ENCODE measurements at regions not wholly inside any gene's neighbourhood (a gene's known extent, or its start where the extent isn't known, plus 50 kb on each side); places are given as distances from the start of the nearest gene placed in this dataset.

DNA sequence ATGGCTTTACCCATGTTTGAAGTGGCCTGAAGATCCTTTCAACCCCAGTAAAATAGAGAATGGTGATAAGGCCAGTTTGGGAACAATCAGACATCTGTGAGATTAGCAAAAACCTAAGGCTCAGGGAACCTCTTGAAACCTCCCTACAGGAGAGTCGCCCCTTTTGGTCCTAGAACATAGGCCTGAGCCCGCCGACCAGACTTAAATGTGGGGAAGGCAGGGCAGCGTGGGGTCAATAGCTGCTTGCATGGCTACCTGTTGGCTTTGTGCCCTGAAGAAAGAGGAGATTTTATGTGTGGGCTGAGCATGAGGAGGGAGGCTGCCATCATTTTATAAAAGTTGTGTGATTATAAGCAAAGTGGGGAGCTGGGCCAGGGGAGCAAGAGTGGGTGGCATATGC, 97.6 kb upstream of the TBX20 start:
- H3K27me3 ChIP-seq (replicated peaks; ENCODE audit: insufficient read depth, low read depth, low read length, poor library complexity): no peaks in the 10 kb centered on the region
- intact Hi-C loops (cut with micrococcal nuclease; ENCODE audit: unreplicated experiment): no loop called here
- no peaks in the 10 kb centered on the region for H3K36me3 ChIP-seq (ENCODE audit: insufficient read depth, low read length, poor library complexity, severe bottlenecking)
- H3K4me1 ChIP-seq (ENCODE audit: insufficient read depth, low read length, poor library complexity, severe bottlenecking): no peaks in the 10 kb centered on the region
- ChIA-PET CTCF (no interaction called here), POLR2A (ENCODE audit: low non-redundant PET) (no interaction called here)
- no peak overlapping the region for H3K4me3 ChIP-seq (ENCODE audit: low read depth, low read length, poor library complexity, severe bottlenecking)
- DNase-seq (ENCODE audit: low spot score): no peak
- BruUV-seq (replicated peaks): no TSS peak
- no peak for TF ChIP-seq EZH2 (IDR thresholded peaks at IDR 0.05; ENCODE audit: borderline replicate concordance, low read depth, low read length, poor library complexity, severe bottlenecking)
- TF ChIP-seq, protein P1, sequence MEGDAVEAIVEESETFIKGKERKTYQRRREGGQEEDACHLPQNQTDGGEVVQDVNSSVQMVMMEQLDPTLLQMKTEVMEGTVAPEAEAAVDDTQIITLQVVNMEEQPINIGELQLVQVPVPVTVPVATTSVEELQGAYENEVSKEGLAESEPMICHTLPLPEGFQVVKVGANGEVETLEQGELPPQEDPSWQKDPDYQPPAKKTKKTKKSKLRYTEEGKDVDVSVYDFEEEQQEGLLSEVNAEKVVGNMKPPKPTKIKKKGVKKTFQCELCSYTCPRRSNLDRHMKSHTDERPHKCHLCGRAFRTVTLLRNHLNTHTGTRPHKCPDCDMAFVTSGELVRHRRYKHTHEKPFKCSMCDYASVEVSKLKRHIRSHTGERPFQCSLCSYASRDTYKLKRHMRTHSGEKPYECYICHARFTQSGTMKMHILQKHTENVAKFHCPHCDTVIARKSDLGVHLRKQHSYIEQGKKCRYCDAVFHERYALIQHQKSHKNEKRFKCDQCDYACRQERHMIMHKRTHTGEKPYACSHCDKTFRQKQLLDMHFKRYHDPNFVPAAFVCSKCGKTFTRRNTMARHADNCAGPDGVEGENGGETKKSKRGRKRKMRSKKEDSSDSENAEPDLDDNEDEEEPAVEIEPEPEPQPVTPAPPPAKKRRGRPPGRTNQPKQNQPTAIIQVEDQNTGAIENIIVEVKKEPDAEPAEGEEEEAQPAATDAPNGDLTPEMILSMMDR (conservative IDR thresholded peaks at IDR 0.05; ENCODE audit: low read depth, low read length): no peak
- H3K27ac ChIP-seq (ENCODE audit: low read depth, low read length, poor library complexity, severe bottlenecking): no peak overlapping the region
- H3K9me3 ChIP-seq (ENCODE audit: low read depth, low read length, poor library complexity, severe bottlenecking): no peaks in the 10 kb centered on the region

DNA sequence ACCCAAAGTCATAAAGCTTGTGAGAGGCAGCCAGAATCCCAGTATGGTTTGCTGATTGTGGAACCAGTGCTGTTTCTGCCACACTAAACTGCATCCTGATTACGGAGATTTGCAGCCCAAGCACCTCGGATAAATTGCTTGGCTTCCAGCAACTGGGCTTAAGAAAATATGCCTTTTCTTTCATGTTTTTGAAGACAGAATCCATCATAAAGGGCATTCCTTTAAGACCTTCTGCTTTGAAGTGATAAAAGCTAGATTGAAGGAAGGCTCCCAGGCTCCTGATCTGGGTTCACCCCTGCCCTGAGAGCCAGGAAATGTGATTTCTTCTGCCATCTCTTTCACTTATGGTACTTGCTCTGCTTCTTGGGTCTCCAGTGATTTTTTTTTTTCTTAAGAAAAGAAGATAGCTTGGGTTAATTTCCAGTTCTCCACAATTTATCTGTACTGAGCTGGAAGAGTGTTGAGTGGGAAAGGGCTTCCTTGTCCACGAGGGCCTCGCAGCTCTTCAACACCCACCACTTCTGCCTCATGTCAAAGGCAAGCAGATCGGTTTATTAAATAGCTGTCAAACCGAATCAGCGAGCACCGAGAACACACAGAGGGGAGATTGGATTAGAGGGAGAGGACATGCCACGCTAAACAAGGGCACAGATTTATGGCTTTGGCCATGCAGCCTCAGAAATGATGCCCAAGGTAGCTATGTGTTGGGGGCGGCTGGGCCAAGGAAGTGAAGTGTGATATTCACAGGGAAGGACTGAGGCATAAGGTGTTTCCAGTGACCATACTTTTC, 94.9 kb upstream of the TBX20 start:
- Histone ChIP-seq H3K9me3 (ENCODE audit: low read depth, low read length, poor library complexity, severe bottlenecking) (no peaks in the 10 kb centered on the region), H3K27me3 (replicated peaks; ENCODE audit: insufficient read depth, low read depth, low read length, poor library complexity) (no peaks in the 10 kb centered on the region), H3K36me3 (ENCODE audit: insufficient read depth, low read length, poor library complexity, severe bottlenecking) (no peaks in the 10 kb centered on the region), H3K4me1 (ENCODE audit: insufficient read depth, low read length, poor library complexity, severe bottlenecking) (no peaks in the 10 kb centered on the region), H3K4me3 (ENCODE audit: low read depth, low read length, poor library complexity, severe bottlenecking) (no peak overlapping the region), H3K27ac (ENCODE audit: low read depth, low read length, poor library complexity, severe bottlenecking) (no peak overlapping the region)
- ChIA-PET POLR2A (ENCODE audit: low non-redundant PET) (no interaction called here), CTCF (no interaction called here)
- intact Hi-C loops (cut with micrococcal nuclease; ENCODE audit: unreplicated experiment): no loop called here
- BruUV-seq (replicated peaks): no TSS peak
- DNase-seq (ENCODE audit: low spot score): no peak
- no peak for TF ChIP-seq EZH2 (IDR thresholded peaks at IDR 0.05; ENCODE audit: borderline replicate concordance, low read depth, low read length, poor library complexity, severe bottlenecking)

DNA sequence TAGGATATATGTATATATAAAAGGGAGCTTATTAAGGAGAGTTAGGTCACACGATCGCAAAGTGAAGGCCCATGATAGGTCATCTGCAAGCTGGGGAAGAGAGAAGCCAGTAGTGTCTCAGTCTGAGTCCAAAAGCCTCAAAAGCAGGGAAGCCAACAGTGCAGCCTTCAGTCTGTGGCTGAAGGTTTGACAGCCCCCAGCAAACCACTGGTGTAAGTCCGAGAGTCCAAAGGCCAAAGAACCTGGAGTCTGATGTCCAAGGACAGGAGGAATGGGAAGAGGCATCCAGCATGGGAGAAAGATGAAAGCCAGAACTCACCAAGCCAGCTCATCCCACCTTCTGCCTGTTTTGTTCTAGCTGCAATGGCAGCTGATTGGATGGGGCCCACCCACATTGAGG, 88.9 kb upstream of the TBX20 start:
- TF ChIP-seq, protein P1 (conservative IDR thresholded peaks at IDR 0.05; ENCODE audit: low read depth, low read length): no peak
- no peak for TF ChIP-seq EZH2 (IDR thresholded peaks at IDR 0.05; ENCODE audit: borderline replicate concordance, low read depth, low read length, poor library complexity, severe bottlenecking)
- intact Hi-C loops (cut with micrococcal nuclease; ENCODE audit: unreplicated experiment): no loop called here

DNA sequence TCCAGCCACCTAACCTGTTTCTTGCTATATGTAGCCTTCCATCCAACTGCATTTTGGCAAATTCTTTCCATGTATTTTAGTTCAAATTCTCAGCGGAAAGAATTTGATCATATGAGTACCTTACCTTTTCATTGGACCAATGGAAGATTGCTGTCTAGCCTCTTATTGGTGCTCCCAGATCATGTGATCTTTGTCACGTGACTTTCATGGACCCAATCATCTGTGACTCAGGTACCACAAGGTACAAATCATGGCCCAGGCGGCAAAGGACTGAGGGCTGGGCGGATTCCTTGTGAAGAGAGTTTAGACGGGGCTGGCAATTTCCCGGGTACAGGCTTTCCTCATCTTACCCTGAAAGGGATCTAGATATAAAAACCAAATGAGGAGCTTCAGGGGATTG, 85.9 kb upstream of the TBX20 start:
- Histone ChIP-seq H3K9me3 (ENCODE audit: low read depth, low read length, poor library complexity, severe bottlenecking) (no peaks in the 10 kb centered on the region), H3K4me3 (ENCODE audit: low read depth, low read length, poor library complexity, severe bottlenecking) (no peak overlapping the region), H3K4me1 (ENCODE audit: insufficient read depth, low read length, poor library complexity, severe bottlenecking) (no peaks in the 10 kb centered on the region), H3K27me3 (replicated peaks; ENCODE audit: insufficient read depth, low read depth, low read length, poor library complexity) (no peaks in the 10 kb centered on the region), H3K36me3 (ENCODE audit: insufficient read depth, low read length, poor library complexity, severe bottlenecking) (no peaks in the 10 kb centered on the region), H3K27ac (ENCODE audit: low read depth, low read length, poor library complexity, severe bottlenecking) (no peak overlapping the region)
- intact Hi-C loops (cut with micrococcal nuclease; ENCODE audit: unreplicated experiment): no loop called here
- POLR2A ChIA-PET (ENCODE audit: low non-redundant PET): no interaction called here
- TF ChIP-seq EZH2 (IDR thresholded peaks at IDR 0.05; ENCODE audit: borderline replicate concordance, low read depth, low read length, poor library complexity, severe bottlenecking): no peak
- TF ChIP-seq, protein P1 (conservative IDR thresholded peaks at IDR 0.05; ENCODE audit: low read depth, low read length): no peak
- no TSS peak for BruUV-seq (replicated peaks)
- CTCF ChIA-PET: no interaction called here
- DNase-seq (ENCODE audit: low spot score): no peak

More for the DNA sequence above, 88.9 kb upstream of the TBX20 start:
- no TSS peak for BruUV-seq (replicated peaks)
- no peak for DNase-seq (ENCODE audit: low spot score)
- Histone ChIP-seq H3K27ac (ENCODE audit: low read depth, low read length, poor library complexity, severe bottlenecking) (no peak overlapping the region), H3K36me3 (ENCODE audit: insufficient read depth, low read length, poor library complexity, severe bottlenecking) (no peaks in the 10 kb centered on the region), H3K27me3 (replicated peaks; ENCODE audit: insufficient read depth, low read depth, low read length, poor library complexity) (no peaks in the 10 kb centered on the region), H3K9me3 (ENCODE audit: low read depth, low read length, poor library complexity, severe bottlenecking) (no peaks in the 10 kb centered on the region), H3K4me3 (ENCODE audit: low read depth, low read length, poor library complexity, severe bottlenecking) (no peak overlapping the region), H3K4me1 (ENCODE audit: insufficient read depth, low read length, poor library complexity, severe bottlenecking) (no peaks in the 10 kb centered on the region)
- ChIA-PET POLR2A (ENCODE audit: low non-redundant PET) (no interaction called here), CTCF (no interaction called here)
